Middle frontal gyrus (tissue), 1 donor: ENCODE measurements at regions not wholly inside any gene's neighbourhood (a gene's known extent, or its start where the extent isn't known, plus 50 kb on each side); places are given as distances from the start of the nearest gene placed in this dataset.

Source experiments
- DNase-seq: peaks from one replicate; pipeline ENCODE4 v3.0.0-alpha.2; 2015; ENCODE audit warnings: low spot score; ENCODE audit errors: extremely low spot score

GRCh38 chr12:93102312-93102711, 173.2 kb upstream of the EEA1 start:
- no peak for DNase-seq

DNA sequence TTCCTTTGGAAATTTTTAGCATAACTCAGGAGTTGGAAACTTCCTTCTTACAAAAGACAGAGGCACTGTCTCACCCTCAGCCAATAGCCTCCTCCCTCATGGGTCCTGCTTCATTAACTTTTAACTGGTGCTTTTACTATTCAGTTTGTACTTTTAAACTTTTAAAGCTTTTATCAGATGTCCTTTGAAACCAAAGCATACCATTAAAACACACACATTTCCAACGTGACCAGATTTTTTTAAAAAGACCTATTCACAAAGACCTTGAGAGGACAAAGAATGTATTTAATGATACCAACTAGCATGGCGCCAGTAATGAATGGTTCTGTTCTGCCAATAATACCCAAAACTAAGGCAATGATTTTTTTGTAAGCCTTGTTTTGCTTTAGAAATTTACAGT, 173.6 kb upstream of the EEA1 start:
- DNase-seq, result no peak

DNA sequence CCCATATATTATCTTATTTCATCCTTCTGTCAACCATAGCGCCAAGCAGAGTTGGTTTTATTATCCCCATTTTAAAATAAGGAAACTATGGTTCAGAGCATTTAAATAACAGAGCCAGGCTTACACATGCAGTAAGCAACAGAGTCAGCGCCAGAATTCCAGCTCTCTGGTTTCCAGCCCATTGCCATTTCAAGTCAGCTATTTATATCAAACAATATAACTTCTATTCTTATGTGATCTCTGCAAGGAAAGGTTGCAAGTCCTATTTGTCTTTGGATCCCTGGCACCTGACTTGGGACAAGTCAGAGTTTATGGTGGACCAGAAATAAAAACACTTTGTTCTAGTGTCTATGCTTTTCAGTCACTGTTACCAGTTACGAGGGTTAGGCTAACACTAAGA, 174.1 kb upstream of the EEA1 start:
- no peak for DNase-seq

DNA sequence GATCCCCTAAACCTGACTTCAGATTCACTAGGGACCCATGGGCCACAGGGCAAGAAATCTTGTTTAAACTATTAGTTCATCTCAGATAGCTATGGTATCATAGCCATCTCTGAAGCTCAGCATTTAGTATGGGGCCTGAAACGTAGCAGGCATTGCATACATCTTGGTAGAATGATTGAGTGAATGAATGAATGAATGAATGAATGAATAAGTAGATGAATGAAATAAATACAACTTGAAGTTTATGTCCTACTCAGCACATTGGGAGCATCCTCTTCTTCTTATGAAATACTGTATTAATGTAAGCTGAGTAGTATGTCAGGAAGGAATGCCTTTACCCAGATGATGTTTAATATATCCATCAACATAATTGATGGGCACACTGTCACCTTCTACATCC, 175.4 kb upstream of the EEA1 start:
- DNase-seq, result no peak

DNA sequence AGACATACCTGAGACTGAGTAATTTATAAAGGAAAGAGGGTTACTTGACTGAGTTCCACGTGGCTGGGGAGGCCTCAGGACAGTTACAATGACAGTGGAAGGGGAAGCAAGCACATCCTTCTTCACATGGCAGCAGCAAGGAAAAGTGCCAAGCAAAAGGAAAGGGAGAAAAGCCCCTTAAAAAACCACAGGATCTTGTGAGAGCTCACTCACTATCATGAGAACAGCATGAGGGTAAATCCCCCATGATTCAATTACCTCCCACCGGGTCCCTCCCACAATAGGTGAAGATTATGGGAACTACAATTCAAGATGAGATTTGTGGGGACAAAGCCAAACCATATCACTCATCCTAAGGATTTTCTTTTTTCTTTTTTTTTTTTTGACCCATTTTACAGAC, 177.8 kb upstream of the EEA1 start:
- DNase-seq, result no peak

DNA sequence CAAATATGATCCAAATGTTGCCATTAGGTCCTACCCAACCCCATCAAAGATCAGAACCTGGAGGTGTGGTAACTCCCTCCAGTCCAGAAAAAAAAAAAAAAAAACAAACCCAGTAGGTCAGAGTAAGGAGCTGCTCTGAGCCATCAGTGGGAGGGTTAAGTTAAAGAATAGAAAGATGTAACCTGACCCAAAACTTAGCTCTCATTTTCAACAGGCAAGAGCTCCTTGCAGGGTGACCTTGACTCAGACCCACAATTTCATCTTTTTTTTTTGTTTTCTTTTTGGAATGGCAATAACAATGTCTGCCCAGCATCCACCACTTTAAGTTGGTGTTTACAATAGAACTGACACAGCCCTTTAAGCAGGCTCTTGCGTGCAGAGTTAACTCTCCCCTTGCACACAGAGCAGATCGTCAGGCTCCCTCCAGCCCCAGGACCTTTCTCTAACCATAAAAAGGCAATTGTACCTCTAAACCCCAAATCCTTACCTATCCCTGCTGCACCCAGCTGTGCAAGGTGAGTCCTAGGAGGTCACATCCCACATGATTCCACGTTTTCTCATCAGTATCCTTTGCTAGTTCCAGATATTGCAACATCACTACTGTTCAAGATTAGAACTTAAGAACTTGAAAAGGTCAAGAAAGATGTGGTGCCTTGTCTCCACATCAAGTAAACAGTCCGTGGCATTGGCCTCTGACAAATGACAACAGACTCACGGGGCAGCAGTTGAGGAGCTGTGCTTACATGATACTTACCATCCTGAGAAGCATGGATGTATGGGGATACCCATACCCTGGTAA, 178.6 kb upstream of the EEA1 start:
- no peak for DNase-seq

- DNase-seq, result no peak
Measured at GRCh38 chr12:93108985-93109384, 179.9 kb upstream of the EEA1 start.

DNA sequence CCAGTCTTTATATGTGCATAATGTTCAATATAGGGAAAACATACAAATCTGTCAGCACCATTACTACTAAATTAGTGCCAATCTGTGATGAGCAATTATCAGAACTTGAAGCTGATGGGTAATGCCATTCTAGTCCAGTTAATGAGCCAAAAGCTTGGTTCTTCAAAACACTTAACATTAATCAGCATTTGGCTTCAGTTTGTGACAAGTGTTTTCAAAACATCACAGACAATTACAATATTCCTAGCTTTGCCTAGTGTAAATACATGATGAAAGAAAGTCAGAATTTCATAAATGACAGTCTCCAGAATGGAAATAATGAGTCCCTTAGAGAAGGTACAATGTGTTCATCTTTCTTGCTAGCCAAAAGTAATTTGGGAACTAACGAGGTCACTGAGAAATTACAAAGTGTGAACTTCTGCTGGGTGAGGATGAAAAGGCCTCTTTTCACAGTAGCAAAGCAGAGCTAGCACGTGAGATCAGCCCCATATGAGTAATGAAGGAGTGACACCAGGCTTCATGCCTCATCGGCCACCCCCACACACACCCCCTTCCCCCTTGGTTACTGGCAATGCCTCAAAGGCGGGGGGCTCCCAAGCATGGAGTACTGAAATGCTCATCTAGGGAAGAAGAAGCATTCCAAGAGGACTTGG, 180.6 kb upstream of the EEA1 start:
- no peak for DNase-seq

DNA sequence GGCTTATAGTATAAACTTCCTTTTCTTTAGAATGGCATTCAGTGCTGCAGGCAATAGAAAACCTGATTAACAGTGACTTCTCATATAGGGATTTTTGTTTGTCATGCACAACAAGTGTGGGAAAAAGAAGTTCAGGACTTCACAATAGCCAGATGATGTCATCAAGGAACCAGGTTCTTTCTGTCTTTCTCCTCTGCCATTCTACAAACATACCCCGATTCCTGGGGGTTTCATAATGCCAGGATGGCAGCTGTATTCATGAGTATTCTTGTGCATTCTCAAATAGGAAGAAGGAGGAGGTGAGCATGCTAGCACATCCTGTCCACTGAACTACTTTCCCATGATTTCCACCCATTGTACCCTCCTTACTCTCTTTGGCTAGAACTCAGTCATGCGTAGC, 182.7 kb upstream of the EEA1 start:
- DNase-seq, result no peak

- DNase-seq, result no peak
Measured at GRCh38 chr12:93113317-93114006, 184.4 kb upstream of the EEA1 start.

DNA sequence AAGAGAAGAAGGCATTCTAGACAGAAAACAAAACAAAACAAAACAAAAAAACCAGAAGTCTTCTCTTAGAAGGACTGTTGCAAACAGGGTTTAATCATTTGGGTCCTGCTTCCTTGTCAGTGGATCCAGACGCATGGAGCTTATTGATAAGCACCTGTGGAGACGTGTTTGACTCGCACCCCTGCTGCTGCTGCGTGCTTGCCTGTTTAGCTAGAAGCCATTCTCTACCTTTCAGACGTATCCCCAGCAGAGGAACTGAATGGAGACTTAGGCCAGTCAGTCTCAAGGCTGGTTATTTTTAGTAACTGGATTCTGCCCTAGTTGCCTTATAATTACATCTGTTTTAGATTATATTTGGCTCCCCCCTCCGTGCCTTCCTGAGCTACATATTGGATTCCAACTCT, 186.1 kb upstream of the EEA1 start:
- no peak for DNase-seq

DNA sequence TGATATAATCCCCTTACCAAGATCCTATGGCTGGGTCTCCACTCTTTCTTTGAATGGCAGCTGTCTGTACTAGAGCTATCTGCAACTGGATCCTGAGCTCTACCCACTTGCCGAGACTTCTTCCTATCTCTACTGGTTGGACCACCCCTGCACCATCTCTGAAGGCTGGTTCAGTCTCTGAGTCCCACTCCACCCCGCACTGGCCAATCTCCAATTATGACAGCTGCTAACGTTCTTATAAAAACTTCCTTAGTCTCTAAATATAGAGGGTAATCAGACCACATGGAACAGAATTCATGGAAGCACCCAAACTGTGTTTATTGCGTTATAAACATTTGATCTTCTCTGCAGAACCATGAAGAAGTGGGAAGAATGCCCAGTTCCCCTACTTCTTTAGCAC, 186.6 kb upstream of the EEA1 start:
- no peak for DNase-seq

DNA sequence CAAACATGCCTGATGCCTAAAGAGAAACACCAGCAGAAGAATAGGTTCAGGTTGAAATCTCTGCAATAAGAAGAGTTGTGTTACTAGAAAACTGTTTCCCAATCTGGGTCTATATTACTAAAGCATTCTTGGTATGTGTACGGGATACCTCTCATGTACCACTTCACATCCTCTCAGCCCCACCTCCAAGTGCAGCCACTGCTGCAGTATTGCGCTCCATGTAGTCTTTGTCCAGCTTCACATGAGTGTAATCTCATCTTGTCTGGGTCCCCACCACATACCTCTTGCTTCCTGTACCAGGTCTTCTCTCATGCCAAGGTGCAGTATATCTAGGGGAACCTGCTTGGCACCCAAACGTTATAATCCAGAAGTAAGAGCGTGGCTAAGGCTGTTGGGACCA, 187.5 kb upstream of the EEA1 start:
- DNase-seq, result no peak

- no peak for DNase-seq
Measured at GRCh38 chr12:93121729-93122488, 192.8 kb upstream of the EEA1 start.

DNA sequence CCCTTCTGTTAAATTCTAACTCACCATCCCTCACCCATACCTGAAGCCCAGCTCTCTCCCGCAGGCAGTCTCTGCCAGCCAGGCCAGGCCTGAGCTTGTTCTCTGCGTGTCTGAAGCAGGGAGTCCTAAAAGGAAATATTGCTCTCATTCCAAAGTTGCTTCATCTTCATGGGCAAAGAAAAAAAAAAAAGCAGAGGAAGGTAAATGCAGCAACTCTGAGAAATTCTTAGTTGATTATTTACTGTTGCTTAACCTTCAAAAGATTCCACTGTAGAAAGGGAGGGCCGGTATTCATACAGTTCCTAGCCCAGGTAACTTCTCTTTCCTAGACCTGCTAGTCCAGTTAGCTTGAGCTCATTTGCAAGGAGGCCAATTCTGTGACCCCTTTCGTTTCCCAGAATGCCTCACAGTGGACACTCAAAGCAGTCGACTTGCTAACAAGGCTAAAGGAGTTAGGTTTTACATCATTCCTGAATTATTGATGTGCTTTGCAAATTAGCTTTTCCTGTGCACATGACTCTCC, 193.5 kb upstream of the EEA1 start:
- DNase-seq, result no peak

- no peak for DNase-seq
Measured at GRCh38 chr12:93125126-93125525, 196.0 kb upstream of the EEA1 start.

- DNase-seq, result no peak
Measured at GRCh38 chr12:93126069-93126474, 197.0 kb upstream of the EEA1 start.

DNA sequence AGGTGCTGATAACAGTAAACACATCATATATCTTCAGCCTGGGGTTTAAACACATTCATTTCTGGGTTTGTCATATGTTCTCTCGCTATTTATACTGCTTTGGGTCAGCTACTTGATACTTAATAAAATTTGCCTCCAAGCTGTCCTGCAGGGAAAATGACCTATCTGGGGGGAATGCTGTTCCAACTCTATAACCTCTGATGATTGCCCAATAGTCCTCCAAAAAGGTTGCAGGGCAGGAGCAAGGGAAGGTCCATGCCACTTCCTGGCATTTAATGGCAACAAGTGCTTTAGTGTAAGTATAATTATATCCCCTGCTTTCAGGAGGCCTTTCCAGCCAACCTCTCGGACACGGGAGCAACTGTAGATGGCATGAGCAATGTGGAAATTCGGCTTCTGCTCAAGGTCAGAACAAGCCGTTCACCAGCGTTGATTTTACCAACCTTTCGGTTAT, 198.0 kb upstream of the EEA1 start:
- no peak for DNase-seq

DNA sequence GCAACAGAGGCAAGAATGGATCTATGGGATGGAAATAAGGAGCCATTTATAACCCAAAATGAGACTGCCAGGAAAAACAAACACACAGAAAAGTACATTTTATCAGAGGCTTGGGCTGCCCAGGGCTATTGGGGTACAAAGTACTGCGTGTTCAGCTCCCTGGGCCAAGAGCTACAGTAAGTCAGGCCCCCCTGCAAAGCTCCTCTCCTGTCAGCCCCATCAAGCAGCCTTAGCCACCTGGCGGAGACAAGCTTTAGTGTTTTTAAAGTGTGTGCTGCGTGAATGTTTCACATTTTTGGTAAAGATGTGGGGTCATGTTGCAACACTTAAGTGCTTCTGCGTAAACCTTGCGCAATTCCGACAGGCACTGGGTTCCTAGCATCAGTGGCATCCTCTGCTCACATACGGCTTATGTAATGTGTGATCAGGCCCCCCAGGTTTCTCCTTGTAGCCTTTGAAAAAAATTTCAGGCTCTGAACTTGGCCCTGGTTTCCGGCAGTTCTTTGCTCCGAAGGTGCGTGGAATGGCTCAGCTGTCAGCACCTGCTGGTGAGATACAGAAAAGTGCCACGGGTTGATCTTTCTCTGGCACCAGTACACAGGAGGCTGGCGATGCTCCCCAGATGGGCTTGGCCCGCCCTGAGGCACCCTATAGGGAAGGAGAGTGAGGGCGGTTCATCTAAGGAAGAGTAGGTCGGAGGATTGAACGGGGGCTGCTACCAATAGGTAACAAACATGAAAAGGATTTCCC, 198.7 kb upstream of the EEA1 start:
- DNase-seq, result no peak

- DNase-seq, result no peak
Measured at GRCh38 chr12:93128332-93128707, 199.2 kb upstream of the EEA1 start.
